ENCODE measurements at regions not wholly inside any gene's neighbourhood (a gene's known extent, or its start where the extent isn't known, plus 50 kb on each side); places are given as distances from the start of the nearest gene placed in this dataset.
A peak's percentile ranks its signal among the peaks of the same experiment; 100 is the strongest.

DNA sequence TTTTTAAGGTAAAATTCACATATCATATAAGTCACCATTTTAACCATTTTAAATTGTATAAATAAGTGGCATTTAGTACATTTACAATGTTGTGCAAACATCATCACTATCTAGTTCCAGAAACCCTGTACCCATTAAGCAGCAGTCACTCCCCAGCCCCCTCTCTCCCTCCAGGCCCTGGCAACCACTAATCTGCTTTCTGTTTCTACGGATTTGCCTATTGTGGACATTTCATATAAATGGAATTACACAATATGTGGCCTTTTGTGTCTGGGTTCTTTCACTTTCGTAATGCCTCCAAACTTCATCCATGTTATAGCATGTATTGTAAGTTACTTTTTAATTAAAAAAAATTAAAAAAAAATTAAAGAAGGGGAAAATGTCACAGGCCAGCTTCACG is 58.0 kb upstream of the RAB3GAP2 start:
- H3K36me3 ChIP-seq: no peaks in the 10 kb centered on the region
- TF ChIP-seq, protein P1, sequence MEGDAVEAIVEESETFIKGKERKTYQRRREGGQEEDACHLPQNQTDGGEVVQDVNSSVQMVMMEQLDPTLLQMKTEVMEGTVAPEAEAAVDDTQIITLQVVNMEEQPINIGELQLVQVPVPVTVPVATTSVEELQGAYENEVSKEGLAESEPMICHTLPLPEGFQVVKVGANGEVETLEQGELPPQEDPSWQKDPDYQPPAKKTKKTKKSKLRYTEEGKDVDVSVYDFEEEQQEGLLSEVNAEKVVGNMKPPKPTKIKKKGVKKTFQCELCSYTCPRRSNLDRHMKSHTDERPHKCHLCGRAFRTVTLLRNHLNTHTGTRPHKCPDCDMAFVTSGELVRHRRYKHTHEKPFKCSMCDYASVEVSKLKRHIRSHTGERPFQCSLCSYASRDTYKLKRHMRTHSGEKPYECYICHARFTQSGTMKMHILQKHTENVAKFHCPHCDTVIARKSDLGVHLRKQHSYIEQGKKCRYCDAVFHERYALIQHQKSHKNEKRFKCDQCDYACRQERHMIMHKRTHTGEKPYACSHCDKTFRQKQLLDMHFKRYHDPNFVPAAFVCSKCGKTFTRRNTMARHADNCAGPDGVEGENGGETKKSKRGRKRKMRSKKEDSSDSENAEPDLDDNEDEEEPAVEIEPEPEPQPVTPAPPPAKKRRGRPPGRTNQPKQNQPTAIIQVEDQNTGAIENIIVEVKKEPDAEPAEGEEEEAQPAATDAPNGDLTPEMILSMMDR (IDR thresholded peaks at IDR 0.05 in 4 of 5, conservative IDR thresholded peaks at IDR 0.05 in 1 of 5): no peak
- no peak for TF ChIP-seq POLR2A (IDR thresholded peaks at IDR 0.05)
- in situ Hi-C loops (cut with MboI; ENCODE audit: low sequenced_read_pairs in 4 of 4): no loop called here

DNA sequence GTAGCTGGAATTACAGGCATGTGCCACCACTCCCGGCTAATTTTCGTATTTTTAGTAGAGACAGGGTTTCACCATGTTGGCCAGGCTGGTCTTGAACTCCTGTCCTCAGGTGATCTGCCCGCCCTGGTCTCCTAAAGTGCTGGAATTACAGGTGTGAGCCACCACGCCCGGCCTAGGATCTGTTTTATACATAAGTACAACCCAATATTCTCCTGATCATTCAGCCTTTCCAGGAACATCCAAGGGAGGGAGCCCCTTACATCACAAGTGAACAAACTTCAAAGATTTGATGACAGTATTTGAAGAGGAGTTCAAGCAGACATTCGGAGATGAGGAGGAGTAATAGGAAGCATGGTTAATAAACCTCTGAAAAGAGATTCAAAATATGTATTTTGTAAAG is 54.9 kb upstream of the RAB3GAP2 start:
- TF ChIP-seq, protein P1 (IDR thresholded peaks at IDR 0.05 in 4 of 5, conservative IDR thresholded peaks at IDR 0.05 in 1 of 5): no peak
- TF ChIP-seq POLR2A (IDR thresholded peaks at IDR 0.05): no peak
- Histone ChIP-seq H3K27ac (peak overlapping the region in 1 of 4 donors; percentile 56), H3K4me3 (no peak overlapping the region), H3K27me3 (no peaks in the 10 kb centered on the region), H3K36me3 (no peaks in the 10 kb centered on the region), H3K9me3 (no peaks in the 10 kb centered on the region), H3K4me1 (no peaks in the 10 kb centered on the region)
- DNase-seq (no peak), ATAC-seq (no peak)
- intact Hi-C loops (cut with DNase I; ENCODE audit: low total_unique reads) (no loop called here), in situ Hi-C loops (cut with MboI; ENCODE audit: low sequenced_read_pairs in 4 of 4) (no loop called here)

More for the DNA sequence above, 58.0 kb upstream of the RAB3GAP2 start:
- ATAC-seq (no peak), DNase-seq (no peak)
- intact Hi-C loops (cut with DNase I; ENCODE audit: low total_unique reads): no loop called here
- Histone ChIP-seq H3K4me3 (no peak overlapping the region), H3K9me3 (no peaks in the 10 kb centered on the region), H3K27me3 (no peaks in the 10 kb centered on the region), H3K4me1 (no peaks in the 10 kb centered on the region), H3K27ac (no peak overlapping the region)

DNA sequence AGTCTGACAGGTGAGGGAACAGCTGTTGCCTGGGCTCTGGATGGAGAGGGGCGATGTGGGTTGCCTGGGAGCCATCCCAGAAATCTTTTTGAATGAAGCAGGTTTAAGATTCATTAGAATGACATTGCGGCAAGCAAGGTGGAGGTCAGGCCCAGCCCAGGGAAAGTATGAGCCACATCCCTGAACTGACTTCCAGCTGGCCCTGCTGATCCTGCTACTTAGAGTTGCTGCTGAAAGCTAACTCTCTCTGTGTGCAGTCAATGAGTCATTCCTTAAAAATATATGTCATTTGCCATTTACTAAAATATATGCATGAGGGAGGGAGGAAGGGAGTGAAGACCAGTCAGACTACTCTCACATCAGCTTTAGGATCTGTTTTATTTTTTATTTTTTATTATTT is 54.3 kb upstream of the RAB3GAP2 start:
- intact Hi-C loops (cut with DNase I; ENCODE audit: low total_unique reads): no loop called here
- H3K27ac ChIP-seq: peak overlapping the region in 2 of 4 donors; percentile 56 to 65
- H3K36me3 ChIP-seq: no peaks in the 10 kb centered on the region
- H3K9me3 ChIP-seq: no peaks in the 10 kb centered on the region
- H3K4me1 ChIP-seq: no peaks in the 10 kb centered on the region
- no peak for TF ChIP-seq POLR2A (IDR thresholded peaks at IDR 0.05)
- TF ChIP-seq, protein P1 (IDR thresholded peaks at IDR 0.05 in 4 of 5, conservative IDR thresholded peaks at IDR 0.05 in 1 of 5): no peak
- H3K4me3 ChIP-seq: no peak overlapping the region
- in situ Hi-C loops (cut with MboI; ENCODE audit: low sequenced_read_pairs in 4 of 4): no loop called here
- peak in 1 of 2 donors; percentile 62 for DNase-seq
- peak; percentile 86 to 98 for ATAC-seq
- no peaks in the 10 kb centered on the region for H3K27me3 ChIP-seq

DNA sequence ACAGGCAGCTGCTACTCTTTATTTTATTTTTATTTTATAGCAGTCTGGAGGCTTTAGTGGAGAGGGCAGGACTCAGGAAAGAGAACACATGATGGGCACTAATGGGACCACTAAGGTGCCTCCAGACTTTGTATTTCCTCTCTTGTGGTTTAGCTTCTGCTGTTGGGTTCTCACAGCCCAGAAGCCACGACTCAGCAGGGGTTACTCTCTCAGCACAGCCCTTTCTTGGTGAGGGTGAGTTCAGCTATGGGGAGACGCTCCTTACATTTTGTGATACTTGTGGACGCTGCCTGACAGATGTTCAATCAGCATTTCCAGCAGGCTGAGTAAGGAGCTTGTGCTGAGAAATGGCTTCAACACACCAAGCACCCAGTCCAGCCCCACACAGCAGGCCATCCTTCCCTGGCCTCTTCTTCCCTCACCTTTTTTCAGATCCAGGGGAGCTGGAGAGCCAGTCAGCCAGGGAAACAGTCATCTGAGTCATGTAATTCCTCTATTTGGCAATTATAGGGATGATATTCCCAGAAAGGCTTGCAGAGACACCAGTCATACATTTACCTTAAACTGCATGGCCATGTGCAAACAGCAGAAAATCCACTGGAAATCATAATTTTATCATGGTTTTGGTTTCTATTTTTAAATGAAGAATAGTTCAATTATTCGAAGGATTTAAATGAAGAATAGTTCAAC is 53.2 kb upstream of the RAB3GAP2 start:
- Histone ChIP-seq H3K4me3 (no peak overlapping the region), H3K27ac (peak overlapping the region in 1 of 4 donors; percentile 54), H3K27me3 (no peaks in the 10 kb centered on the region), H3K4me1 (no peaks in the 10 kb centered on the region), H3K36me3 (no peaks in the 10 kb centered on the region), H3K9me3 (no peaks in the 10 kb centered on the region)
- DNase-seq: no peak
- TF ChIP-seq, protein P1 (IDR thresholded peaks at IDR 0.05 in 4 of 5, conservative IDR thresholded peaks at IDR 0.05 in 1 of 5): no peak
- TF ChIP-seq POLR2A (IDR thresholded peaks at IDR 0.05): no peak
- ATAC-seq: no peak
- in situ Hi-C loops (cut with MboI; ENCODE audit: low sequenced_read_pairs in 4 of 4): no loop called here
- intact Hi-C loops (cut with DNase I; ENCODE audit: low total_unique reads): no loop called here

DNA sequence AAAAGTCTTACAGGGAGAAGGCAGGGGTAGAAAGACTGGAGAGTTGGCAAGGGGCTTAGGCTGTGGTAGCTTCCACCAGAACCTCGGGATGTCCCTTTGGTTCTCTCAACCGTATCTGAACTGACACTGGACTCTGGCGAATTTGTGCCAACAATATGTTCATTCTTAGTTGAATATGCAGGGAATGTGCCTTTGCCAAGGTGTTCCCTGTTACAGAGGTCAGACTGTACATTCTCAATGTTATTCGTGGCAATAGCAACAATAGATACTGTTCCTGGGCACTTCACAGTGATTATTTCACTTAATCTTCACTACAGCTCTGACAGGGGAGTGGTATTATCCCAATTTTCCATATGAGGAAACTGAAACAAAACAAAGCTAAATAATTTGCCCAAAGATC is 51.5 kb upstream of the RAB3GAP2 start:
- in situ Hi-C loops (cut with MboI; ENCODE audit: low sequenced_read_pairs in 4 of 4) (no loop called here), intact Hi-C loops (cut with DNase I; ENCODE audit: low total_unique reads) (no loop called here)
- no peak overlapping the region for H3K4me3 ChIP-seq
- TF ChIP-seq POLR2A (IDR thresholded peaks at IDR 0.05): no peak
- TF ChIP-seq, protein P1 (IDR thresholded peaks at IDR 0.05 in 4 of 5, conservative IDR thresholded peaks at IDR 0.05 in 1 of 5): no peak
- no peaks in the 10 kb centered on the region for H3K9me3 ChIP-seq
- H3K36me3 ChIP-seq: no peaks in the 10 kb centered on the region
- H3K4me1 ChIP-seq: no peaks in the 10 kb centered on the region
- H3K27ac ChIP-seq: no peak overlapping the region
- no peaks in the 10 kb centered on the region for H3K27me3 ChIP-seq
- DNase-seq (no peak), ATAC-seq (no peak)

Data from gastrocnemius medialis (tissue), 4 donors.